GM23338 (cell line): ENCODE measurements at regions not wholly inside any gene's neighbourhood (a gene's known extent, or its start where the extent isn't known, plus 50 kb on each side); places are given as distances from the start of the nearest gene placed in this dataset.

Source experiments
- ATAC-seq: fragments of 200-7000 bp; cut with Tn5 transposase; 3 replicates; pipeline ENCODE4 v1.9.1; 2020
- DNase-seq: peaks from one replicate; pipeline ENCODE4 v3.0.0-alpha.2; 2015; ENCODE audit warnings: low spot score
- H2AFZ ChIP-seq: fragments of 200-600 bp; sonication (generic); 2 replicates; pipeline ENCODE4 v1.8.0; 2016; ENCODE audit warnings: antibody characterized with exemption, mild to moderate bottlenecking, moderate library complexity
- H3F3A ChIP-seq: fragments of 200-600 bp; sonication (generic); replicated peaks from 2 replicates; pipeline ENCODE4 v1.8.0; 2017; ENCODE audit warnings: antibody characterized with exemption, mixed run types, low read depth
- H3K27ac ChIP-seq: fragments of 200-600 bp; sonication (generic); 2 replicates; pipeline ENCODE4 v1.6.1; 2016; ENCODE audit warnings: low read depth
- H3K27me3 ChIP-seq: fragments of 200-600 bp; sonication (generic); 2 replicates; pipeline ENCODE4 v1.8.0; 2016; ENCODE audit warnings: mild to moderate bottlenecking, mixed run types, moderate library complexity; ENCODE audit not compliant: insufficient read depth
- H3K36me3 ChIP-seq: fragments of 200-600 bp; sonication (generic); 2 replicates; pipeline ENCODE4 v1.8.0; 2016; ENCODE audit warnings: mild to moderate bottlenecking; ENCODE audit not compliant: insufficient read depth
- H3K4me1 ChIP-seq: fragments of 200-600 bp; sonication (generic); 2 replicates; pipeline ENCODE4 v1.8.0; 2016; ENCODE audit warnings: mild to moderate bottlenecking, moderate library complexity; ENCODE audit not compliant: insufficient read depth
- H3K4me2 ChIP-seq: fragments of 200-600 bp; sonication (generic); 2 replicates; pipeline ENCODE4 v1.7.1; 2017; ENCODE audit warnings: mixed run types
- H3K4me3 ChIP-seq: fragments of 200-600 bp; sonication (generic); 2 replicates; pipeline ENCODE4 v1.6.1; 2016; ENCODE audit warnings: mixed run types
- H3K79me2 ChIP-seq: fragments of 200-600 bp; sonication (generic); replicated peaks from 2 replicates; pipeline ENCODE4 v1.8.0; 2017; ENCODE audit warnings: mild to moderate bottlenecking; ENCODE audit not compliant: insufficient read depth
- H3K9me2 ChIP-seq: fragments of 200-600 bp; sonication (generic); 2 replicates; pipeline ENCODE4 v1.8.0; 2017; ENCODE audit not compliant: insufficient read depth
- H4K20me1 ChIP-seq: fragments of 200-600 bp; sonication (generic); replicated peaks from 2 replicates; pipeline ENCODE4 v1.8.0; 2017; ENCODE audit warnings: mild to moderate bottlenecking; ENCODE audit not compliant: insufficient read depth
- H3K27ac Mint-ChIP-seq: 2 replicates; pipeline ENCODE4 v1.8.0; 2020; ENCODE audit warnings: inconsistent platforms, mild to moderate bottlenecking, moderate library complexity, mixed read lengths
- H3K27me3 Mint-ChIP-seq: 3 replicates; pipeline ENCODE4 v1.8.0; 2022; ENCODE audit warnings: low read depth, mild to moderate bottlenecking, moderate library complexity, mixed read lengths, inconsistent platforms; ENCODE audit not compliant: insufficient read depth, poor library complexity
- H3K36me3 Mint-ChIP-seq: 3 replicates; pipeline ENCODE4 v1.8.0; 2021; ENCODE audit warnings: low read depth, mild to moderate bottlenecking, inconsistent platforms, moderate library complexity, mixed read lengths
- H3K4me1 Mint-ChIP-seq: 3 replicates; pipeline ENCODE4 v1.8.0; 2020; ENCODE audit warnings: mild to moderate bottlenecking, inconsistent platforms, mixed read lengths
- H3K4me3 Mint-ChIP-seq: 3 replicates; pipeline ENCODE4 v1.8.0; 2021; ENCODE audit warnings: moderate library complexity, mild to moderate bottlenecking, inconsistent platforms, mixed read lengths
- H3K9me3 Mint-ChIP-seq: 3 replicates; pipeline ENCODE4 v1.8.0; 2020; ENCODE audit warnings: moderate library complexity, mild to moderate bottlenecking, inconsistent platforms, mixed read lengths
- EZH2 ChIP-seq: fragments of 200-600 bp; sonication (generic); IDR thresholded peaks from one replicate; pipeline ENCODE4 v1.8.0; 2017; ENCODE audit warnings: antibody characterized with exemption, mild to moderate bottlenecking, low read depth; ENCODE audit not compliant: unreplicated experiment
- NANOG ChIP-seq: IDR thresholded peaks from 2 replicates; pipeline ENCODE4 v1.6.1; 2016; ENCODE audit warnings: antibody characterized with exemption, borderline replicate concordance
- STAT1 ChIP-seq: IDR thresholded peaks from one replicate; pipeline ENCODE4 v1.6.1; 2016; ENCODE audit warnings: antibody characterized with exemption; ENCODE audit not compliant: unreplicated experiment
- ZNF114 ChIP-seq: fragments of 250-450 bp; sonication (Bioruptor Pico); IDR thresholded peaks from 2 replicates; pipeline ENCODE4 v1.5.0; 2020; ENCODE audit warnings: mild to moderate bottlenecking, moderate library complexity
- TF ChIP-seq, protein P1 (sequence below), 2 experiments: fragments of 200-600 bp in 1 of 2; sonication (generic) in 1 of 2; conservative IDR thresholded peaks; 2 replicates each; pipeline versions ENCODE4 v1.5.1 to v1.6.1; 2016 to 2017; ENCODE audit warnings: antibody characterized with exemption in 2 of 2, low read depth in 2 of 2, mild to moderate bottlenecking in 2 of 2, moderate library complexity in 1 of 2
- TF ChIP-seq, protein P2 (sequence below): IDR thresholded peaks from one replicate; pipeline ENCODE4 v1.6.1; 2018; ENCODE audit warnings: antibody characterized with exemption; ENCODE audit not compliant: unreplicated experiment
- TF ChIP-seq, protein P3 (sequence below): fragments of 250-450 bp; sonication (Bioruptor Pico); IDR thresholded peaks from 2 replicates; pipeline ENCODE4 v1.5.0; 2020; ENCODE audit warnings: mild to moderate bottlenecking, moderate library complexity

DNA sequence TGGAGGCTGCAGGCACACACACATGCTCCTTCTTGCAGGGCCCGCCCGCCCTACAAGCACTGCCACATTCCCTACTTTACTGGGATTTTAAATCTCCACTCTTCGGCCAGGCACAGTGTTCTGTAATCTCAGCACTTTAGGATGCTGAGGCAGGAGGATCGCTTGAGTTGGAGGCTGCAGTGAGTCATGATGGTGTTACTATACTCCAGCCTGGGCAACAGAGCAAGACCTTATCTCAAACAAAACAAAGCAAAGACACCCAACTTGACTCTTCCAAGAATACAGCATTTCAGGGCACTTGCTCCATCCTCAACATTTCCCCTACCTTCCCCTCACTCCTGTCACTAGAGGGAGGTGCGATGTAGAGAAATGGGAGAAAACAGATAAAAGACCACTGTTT, 194.0 kb downstream of the MYLK4 start:
- Mint-ChIP-seq H3K4me3 (no peak overlapping the region), H3K27me3 (peaks cover 6% of the 10 kb centered on the region), H3K27ac (no peak overlapping the region), H3K36me3 (no peaks in the 10 kb centered on the region), H3K4me1 (peaks cover 20% of the 10 kb centered on the region), H3K9me3 (no peaks in the 10 kb centered on the region)
- no peak for DNase-seq
- Histone ChIP-seq H2AFZ (no peak overlapping the region), H3K4me3 (no peak overlapping the region), H3K9me2 (no peaks in the 10 kb centered on the region; the same call in 1 of the 2 replicates), H3K4me1 (no peaks in the 10 kb centered on the region), H3K79me2 (no peaks in the 10 kb centered on the region), H3K27ac (no peak overlapping the region), H3K36me3 (no peaks in the 10 kb centered on the region), H3F3A (no peaks in the 10 kb centered on the region), H3K27me3 (no peaks in the 10 kb centered on the region), H3K4me2 (no peak overlapping the region), H4K20me1 (no peaks in the 10 kb centered on the region)
- no peak for TF ChIP-seq NANOG
- TF ChIP-seq, protein P1, sequence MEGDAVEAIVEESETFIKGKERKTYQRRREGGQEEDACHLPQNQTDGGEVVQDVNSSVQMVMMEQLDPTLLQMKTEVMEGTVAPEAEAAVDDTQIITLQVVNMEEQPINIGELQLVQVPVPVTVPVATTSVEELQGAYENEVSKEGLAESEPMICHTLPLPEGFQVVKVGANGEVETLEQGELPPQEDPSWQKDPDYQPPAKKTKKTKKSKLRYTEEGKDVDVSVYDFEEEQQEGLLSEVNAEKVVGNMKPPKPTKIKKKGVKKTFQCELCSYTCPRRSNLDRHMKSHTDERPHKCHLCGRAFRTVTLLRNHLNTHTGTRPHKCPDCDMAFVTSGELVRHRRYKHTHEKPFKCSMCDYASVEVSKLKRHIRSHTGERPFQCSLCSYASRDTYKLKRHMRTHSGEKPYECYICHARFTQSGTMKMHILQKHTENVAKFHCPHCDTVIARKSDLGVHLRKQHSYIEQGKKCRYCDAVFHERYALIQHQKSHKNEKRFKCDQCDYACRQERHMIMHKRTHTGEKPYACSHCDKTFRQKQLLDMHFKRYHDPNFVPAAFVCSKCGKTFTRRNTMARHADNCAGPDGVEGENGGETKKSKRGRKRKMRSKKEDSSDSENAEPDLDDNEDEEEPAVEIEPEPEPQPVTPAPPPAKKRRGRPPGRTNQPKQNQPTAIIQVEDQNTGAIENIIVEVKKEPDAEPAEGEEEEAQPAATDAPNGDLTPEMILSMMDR (conservative IDR thresholded peaks at IDR 0.05; ENCODE audit: low read depth in 2 of 2): peak in 1 of 2 experiments; percentile 32; a peak in 2 of 4 replicates
- ATAC-seq: no peak

DNA sequence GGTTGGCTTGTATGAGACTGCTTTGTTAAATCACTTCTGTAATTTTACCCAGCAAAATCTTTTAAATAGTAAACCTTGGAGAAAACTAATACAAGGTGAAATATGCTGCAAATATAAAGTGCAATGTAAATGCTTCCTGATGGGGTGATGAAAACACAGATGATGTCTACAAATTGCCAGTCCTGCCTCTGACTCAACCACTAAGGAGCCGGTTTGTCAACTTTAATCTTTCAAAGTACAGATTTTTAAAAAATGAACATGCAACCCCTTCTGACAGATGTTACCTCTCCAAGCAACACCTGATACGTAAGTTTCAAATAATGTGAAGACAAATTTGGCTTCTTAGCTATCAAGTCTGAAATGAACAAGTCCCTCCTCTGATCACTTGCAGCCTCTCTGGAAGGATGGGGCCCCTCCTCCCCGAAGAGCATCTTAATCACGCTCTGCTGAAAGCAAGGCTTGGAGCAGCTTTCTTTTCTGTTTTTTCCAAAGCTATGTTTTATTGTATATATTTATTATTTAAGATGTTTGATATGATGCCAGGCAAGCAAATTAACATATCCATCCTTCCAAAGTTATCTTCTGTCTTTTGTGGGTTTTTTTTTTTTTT, 196.0 kb downstream of the MYLK4 start:
- Histone ChIP-seq H4K20me1 (no peaks in the 10 kb centered on the region), H3K4me3 (no peak overlapping the region), H3K36me3 (no peaks in the 10 kb centered on the region), H3K27me3 (no peaks in the 10 kb centered on the region), H2AFZ (no peak overlapping the region), H3K79me2 (no peaks in the 10 kb centered on the region), H3F3A (no peaks in the 10 kb centered on the region), H3K4me2 (no peak overlapping the region), H3K9me2 (no peaks in the 10 kb centered on the region; the same call in 1 of the 2 replicates), H3K4me1 (no peaks in the 10 kb centered on the region), H3K27ac (no peak overlapping the region)
- Mint-ChIP-seq H3K27ac (no peak overlapping the region), H3K27me3 (peaks cover 4% of the 10 kb centered on the region), H3K9me3 (no peaks in the 10 kb centered on the region), H3K4me3 (no peak overlapping the region), H3K4me1 (peaks cover 12% of the 10 kb centered on the region), H3K36me3 (no peaks in the 10 kb centered on the region)
- ATAC-seq (no peak), DNase-seq (no peak)
- TF ChIP-seq STAT1: no peak
- TF ChIP-seq EZH2: no peak
- TF ChIP-seq ZNF114 (CRISPR knock-in tag): no peak
- TF ChIP-seq, protein P2, sequence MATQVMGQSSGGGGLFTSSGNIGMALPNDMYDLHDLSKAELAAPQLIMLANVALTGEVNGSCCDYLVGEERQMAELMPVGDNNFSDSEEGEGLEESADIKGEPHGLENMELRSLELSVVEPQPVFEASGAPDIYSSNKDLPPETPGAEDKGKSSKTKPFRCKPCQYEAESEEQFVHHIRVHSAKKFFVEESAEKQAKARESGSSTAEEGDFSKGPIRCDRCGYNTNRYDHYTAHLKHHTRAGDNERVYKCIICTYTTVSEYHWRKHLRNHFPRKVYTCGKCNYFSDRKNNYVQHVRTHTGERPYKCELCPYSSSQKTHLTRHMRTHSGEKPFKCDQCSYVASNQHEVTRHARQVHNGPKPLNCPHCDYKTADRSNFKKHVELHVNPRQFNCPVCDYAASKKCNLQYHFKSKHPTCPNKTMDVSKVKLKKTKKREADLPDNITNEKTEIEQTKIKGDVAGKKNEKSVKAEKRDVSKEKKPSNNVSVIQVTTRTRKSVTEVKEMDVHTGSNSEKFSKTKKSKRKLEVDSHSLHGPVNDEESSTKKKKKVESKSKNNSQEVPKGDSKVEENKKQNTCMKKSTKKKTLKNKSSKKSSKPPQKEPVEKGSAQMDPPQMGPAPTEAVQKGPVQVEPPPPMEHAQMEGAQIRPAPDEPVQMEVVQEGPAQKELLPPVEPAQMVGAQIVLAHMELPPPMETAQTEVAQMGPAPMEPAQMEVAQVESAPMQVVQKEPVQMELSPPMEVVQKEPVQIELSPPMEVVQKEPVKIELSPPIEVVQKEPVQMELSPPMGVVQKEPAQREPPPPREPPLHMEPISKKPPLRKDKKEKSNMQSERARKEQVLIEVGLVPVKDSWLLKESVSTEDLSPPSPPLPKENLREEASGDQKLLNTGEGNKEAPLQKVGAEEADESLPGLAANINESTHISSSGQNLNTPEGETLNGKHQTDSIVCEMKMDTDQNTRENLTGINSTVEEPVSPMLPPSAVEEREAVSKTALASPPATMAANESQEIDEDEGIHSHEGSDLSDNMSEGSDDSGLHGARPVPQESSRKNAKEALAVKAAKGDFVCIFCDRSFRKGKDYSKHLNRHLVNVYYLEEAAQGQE: no peak
- TF ChIP-seq, protein P3, sequence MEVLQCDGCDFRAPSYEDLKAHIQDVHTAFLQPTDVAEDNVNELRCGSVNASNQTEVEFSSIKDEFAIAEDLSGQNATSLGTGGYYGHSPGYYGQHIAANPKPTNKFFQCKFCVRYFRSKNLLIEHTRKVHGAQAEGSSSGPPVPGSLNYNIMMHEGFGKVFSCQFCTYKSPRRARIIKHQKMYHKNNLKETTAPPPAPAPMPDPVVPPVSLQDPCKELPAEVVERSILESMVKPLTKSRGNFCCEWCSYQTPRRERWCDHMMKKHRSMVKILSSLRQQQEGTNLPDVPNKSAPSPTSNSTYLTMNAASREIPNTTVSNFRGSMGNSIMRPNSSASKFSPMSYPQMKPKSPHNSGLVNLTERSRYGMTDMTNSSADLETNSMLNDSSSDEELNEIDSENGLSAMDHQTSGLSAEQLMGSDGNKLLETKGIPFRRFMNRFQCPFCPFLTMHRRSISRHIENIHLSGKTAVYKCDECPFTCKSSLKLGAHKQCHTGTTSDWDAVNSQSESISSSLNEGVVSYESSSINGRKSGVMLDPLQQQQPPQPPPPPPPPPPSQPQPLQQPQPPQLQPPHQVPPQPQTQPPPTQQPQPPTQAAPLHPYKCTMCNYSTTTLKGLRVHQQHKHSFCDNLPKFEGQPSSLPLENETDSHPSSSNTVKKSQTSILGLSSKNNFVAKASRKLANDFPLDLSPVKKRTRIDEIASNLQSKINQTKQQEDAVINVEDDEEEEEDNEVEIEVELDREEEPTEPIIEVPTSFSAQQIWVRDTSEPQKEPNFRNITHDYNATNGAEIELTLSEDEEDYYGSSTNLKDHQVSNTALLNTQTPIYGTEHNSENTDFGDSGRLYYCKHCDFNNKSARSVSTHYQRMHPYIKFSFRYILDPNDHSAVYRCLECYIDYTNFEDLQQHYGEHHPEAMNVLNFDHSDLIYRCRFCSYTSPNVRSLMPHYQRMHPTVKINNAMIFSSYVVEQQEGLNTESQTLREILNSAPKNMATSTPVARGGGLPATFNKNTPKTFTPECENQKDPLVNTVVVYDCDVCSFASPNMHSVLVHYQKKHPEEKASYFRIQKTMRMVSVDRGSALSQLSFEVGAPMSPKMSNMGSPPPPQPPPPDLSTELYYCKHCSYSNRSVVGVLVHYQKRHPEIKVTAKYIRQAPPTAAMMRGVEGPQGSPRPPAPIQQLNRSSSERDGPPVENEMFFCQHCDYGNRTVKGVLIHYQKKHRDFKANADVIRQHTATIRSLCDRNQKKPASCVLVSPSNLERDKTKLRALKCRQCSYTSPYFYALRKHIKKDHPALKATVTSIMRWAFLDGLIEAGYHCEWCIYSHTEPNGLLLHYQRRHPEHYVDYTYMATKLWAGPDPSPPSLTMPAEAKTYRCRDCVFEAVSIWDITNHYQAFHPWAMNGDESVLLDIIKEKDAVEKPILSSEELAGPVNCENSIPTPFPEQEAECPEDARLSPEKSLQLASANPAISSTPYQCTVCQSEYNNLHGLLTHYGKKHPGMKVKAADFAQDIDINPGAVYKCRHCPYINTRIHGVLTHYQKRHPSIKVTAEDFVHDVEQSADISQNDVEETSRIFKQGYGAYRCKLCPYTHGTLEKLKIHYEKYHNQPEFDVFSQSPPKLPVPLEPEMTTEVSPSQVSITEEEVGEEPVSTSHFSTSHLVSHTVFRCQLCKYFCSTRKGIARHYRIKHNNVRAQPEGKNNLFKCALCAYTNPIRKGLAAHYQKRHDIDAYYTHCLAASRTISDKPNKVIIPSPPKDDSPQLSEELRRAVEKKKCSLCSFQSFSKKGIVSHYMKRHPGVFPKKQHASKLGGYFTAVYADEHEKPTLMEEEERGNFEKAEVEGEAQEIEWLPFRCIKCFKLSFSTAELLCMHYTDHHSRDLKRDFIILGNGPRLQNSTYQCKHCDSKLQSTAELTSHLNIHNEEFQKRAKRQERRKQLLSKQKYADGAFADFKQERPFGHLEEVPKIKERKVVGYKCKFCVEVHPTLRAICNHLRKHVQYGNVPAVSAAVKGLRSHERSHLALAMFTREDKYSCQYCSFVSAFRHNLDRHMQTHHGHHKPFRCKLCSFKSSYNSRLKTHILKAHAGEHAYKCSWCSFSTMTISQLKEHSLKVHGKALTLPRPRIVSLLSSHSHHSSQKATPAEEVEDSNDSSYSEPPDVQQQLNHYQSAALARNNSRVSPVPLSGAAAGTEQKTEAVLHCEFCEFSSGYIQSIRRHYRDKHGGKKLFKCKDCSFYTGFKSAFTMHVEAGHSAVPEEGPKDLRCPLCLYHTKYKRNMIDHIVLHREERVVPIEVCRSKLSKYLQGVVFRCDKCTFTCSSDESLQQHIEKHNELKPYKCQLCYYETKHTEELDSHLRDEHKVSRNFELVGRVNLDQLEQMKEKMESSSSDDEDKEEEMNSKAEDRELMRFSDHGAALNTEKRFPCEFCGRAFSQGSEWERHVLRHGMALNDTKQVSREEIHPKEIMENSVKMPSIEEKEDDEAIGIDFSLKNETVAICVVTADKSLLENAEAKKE (CRISPR knock-in tag): no peak
- TF ChIP-seq, protein P1 (conservative IDR thresholded peaks at IDR 0.05; ENCODE audit: low read depth in 2 of 2): no peak
